ENCODE measurements at regions not wholly inside any gene's neighbourhood (a gene's known extent, or its start where the extent isn't known, plus 50 kb on each side); places are given as distances from the start of the nearest gene placed in this dataset.

DNA sequence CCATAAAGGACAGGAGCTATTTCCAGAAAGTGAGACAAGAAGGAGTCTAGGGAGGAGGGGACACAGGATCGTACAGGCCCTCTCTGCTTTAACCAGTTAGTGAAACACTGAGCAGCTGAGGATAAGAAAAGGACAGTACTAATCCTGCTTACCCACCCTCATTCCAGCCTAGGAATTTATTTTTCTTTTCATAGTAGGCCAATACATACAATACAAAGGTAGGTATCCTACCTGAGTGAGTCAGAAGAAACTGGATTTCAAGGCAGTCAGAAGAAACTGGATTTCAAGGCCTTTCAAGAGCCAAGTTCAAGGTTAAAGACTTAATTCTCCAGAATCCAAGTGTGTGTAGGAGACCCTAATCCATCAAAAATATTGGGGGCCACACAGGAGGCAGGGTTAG, 65.3 kb downstream of the EOMES start:
- H3K27me3 ChIP-seq, result no peaks in the 10 kb centered on the region
- H3K9me3 ChIP-seq (ENCODE audit: low read depth), result no peaks in the 10 kb centered on the region
- H3K27ac ChIP-seq, result no peak overlapping the region
- no peak overlapping the region for H3K4me3 ChIP-seq
- TF ChIP-seq, protein P1, sequence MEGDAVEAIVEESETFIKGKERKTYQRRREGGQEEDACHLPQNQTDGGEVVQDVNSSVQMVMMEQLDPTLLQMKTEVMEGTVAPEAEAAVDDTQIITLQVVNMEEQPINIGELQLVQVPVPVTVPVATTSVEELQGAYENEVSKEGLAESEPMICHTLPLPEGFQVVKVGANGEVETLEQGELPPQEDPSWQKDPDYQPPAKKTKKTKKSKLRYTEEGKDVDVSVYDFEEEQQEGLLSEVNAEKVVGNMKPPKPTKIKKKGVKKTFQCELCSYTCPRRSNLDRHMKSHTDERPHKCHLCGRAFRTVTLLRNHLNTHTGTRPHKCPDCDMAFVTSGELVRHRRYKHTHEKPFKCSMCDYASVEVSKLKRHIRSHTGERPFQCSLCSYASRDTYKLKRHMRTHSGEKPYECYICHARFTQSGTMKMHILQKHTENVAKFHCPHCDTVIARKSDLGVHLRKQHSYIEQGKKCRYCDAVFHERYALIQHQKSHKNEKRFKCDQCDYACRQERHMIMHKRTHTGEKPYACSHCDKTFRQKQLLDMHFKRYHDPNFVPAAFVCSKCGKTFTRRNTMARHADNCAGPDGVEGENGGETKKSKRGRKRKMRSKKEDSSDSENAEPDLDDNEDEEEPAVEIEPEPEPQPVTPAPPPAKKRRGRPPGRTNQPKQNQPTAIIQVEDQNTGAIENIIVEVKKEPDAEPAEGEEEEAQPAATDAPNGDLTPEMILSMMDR (IDR thresholded peaks at IDR 0.05; ENCODE audit: low read depth, low read length), result no peak
- DNase-seq (ENCODE audit: low read depth in 1 of 2, low spot score in 1 of 2), result no peak
- H3K4me1 ChIP-seq (ENCODE audit: low read depth), result no peaks in the 10 kb centered on the region
- no peaks in the 10 kb centered on the region for H3K36me3 ChIP-seq

DNA sequence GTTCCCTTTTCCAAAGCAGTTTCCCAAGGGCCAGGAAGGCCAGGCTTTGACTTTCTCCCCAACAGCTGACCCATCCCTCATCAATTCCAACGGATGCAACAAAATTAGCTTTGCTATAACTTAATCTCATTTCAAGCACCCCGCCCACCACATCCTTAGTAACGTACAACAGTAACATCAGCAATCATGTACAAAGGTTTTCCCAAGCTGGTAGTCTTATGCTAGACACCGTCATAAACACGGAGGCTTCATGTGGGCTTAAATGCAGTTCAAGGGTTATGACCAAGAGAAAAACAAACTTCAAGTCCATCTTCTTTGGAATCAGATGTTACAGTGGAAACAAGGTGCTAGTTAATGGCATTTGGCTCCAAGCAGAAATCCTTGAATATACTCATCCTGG, 66.6 kb downstream of the EOMES start:
- H3K4me3 ChIP-seq, result no peak overlapping the region
- DNase-seq (ENCODE audit: low read depth in 1 of 2, low spot score in 1 of 2), result no peak
- no peaks in the 10 kb centered on the region for H3K36me3 ChIP-seq
- no peaks in the 10 kb centered on the region for H3K27me3 ChIP-seq
- H3K9me3 ChIP-seq (ENCODE audit: low read depth), result no peaks in the 10 kb centered on the region
- H3K4me1 ChIP-seq (ENCODE audit: low read depth), result no peaks in the 10 kb centered on the region
- TF ChIP-seq, protein P1 (IDR thresholded peaks at IDR 0.05; ENCODE audit: low read depth, low read length), result no peak
- H3K27ac ChIP-seq, result no peak overlapping the region

DNA sequence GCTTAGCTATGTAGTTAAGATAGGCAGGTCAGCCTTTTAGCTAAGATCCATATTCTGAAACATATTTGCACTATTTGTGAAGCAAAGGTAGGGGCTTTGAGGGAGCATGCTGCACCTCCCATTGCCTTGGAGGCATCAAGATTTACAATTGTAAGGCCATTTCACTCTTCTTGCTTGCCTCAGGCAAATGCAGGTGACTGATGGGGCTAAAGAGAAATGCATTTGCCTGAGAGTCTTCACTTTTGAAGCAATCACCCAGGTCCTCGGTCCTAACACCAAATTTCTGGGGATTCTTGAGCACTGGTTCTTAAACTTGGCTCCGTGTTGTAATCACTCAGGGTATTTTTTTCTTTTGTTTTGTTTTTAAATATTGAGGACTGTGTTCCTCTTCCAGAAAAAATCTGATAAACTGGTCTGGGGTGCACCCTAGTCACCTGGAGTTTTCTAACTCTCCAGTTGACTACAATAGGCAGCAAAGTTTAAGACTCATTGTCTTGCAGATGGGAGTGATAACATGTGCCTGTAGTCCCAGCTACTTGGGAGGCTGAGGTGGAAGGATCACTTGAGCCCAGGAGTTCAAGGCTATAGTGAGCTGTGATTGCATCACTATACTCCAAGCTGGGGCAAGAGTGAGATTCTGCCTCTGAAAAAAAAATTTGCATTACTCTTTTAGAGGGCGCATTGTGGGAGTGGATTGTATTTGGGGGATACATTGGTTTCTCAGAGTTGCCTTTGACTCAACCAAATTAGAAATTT, 68.1 kb downstream of the EOMES start:
- TF ChIP-seq, protein P1 (IDR thresholded peaks at IDR 0.05; ENCODE audit: low read depth, low read length), result no peak
- no peak overlapping the region for H3K27ac ChIP-seq
- H3K9me3 ChIP-seq (ENCODE audit: low read depth), result no peaks in the 10 kb centered on the region
- no peaks in the 10 kb centered on the region for H3K36me3 ChIP-seq
- H3K4me1 ChIP-seq (ENCODE audit: low read depth), result no peaks in the 10 kb centered on the region
- H3K27me3 ChIP-seq, result no peaks in the 10 kb centered on the region
- no peak for DNase-seq (ENCODE audit: low read depth in 1 of 2, low spot score in 1 of 2)
- no peak overlapping the region for H3K4me3 ChIP-seq

DNA sequence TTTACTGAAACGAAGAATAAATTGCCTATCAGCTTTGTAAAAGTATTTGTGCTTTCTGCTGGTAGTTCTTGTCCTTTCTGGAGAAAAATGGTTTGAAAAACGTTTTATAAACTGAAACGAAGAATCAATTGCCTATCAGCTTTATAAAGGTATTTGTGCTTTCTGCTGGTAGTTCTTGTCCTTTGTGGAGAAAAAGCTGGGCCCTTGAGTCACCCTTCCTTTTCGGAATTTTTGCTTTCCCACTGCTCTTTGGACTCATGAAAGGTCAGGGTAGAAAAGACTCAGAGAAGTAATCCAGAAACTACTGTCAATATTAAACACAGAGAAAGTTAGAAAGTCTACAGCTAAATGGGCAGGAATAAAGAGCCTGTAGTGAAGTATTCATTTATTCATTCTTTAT, 72.8 kb downstream of the EOMES start:
- no peaks in the 10 kb centered on the region for H3K9me3 ChIP-seq (ENCODE audit: low read depth)
- no peak overlapping the region for H3K27ac ChIP-seq
- no peaks in the 10 kb centered on the region for H3K4me1 ChIP-seq (ENCODE audit: low read depth)
- no peak for DNase-seq (ENCODE audit: low read depth in 1 of 2, low spot score in 1 of 2)
- H3K36me3 ChIP-seq, result no peaks in the 10 kb centered on the region
- TF ChIP-seq, protein P1 (IDR thresholded peaks at IDR 0.05; ENCODE audit: low read depth, low read length), result no peak
- H3K27me3 ChIP-seq, result no peaks in the 10 kb centered on the region
- no peak overlapping the region for H3K4me3 ChIP-seq

DNA sequence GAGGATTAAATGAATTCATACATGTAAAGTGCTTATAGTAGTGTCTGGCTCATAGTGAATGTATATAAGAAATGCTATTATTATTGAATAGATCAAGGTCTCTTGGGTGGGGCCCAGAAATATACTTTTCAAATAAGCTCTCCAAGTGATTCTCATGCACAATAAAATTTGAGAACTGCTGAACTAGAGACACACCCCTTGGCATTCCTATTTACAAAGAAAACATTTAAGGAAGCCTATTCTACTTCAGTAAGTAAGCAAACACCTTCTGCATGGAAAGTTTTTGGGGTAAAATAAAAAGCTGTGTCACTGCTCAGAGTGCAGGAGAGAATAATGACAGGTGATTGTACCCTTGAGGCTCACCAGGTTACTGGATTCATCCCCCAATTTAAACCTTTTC, 75.2 kb downstream of the EOMES start:
- TF ChIP-seq, protein P1 (IDR thresholded peaks at IDR 0.05; ENCODE audit: low read depth, low read length), result no peak
- no peaks in the 10 kb centered on the region for H3K27me3 ChIP-seq
- no peaks in the 10 kb centered on the region for H3K36me3 ChIP-seq
- H3K4me3 ChIP-seq, result no peak overlapping the region
- no peaks in the 10 kb centered on the region for H3K4me1 ChIP-seq (ENCODE audit: low read depth)
- H3K9me3 ChIP-seq (ENCODE audit: low read depth), result no peaks in the 10 kb centered on the region
- no peak for DNase-seq (ENCODE audit: low read depth in 1 of 2, low spot score in 1 of 2)
- H3K27ac ChIP-seq, result no peak overlapping the region

Data from cardiac muscle cell (in vitro differentiated cells and primary cell).